ENCODE measurements at regions not wholly inside any gene's neighbourhood (a gene's known extent, or its start where the extent isn't known, plus 50 kb on each side); places are given as distances from the start of the nearest gene placed in this dataset.

DNA sequence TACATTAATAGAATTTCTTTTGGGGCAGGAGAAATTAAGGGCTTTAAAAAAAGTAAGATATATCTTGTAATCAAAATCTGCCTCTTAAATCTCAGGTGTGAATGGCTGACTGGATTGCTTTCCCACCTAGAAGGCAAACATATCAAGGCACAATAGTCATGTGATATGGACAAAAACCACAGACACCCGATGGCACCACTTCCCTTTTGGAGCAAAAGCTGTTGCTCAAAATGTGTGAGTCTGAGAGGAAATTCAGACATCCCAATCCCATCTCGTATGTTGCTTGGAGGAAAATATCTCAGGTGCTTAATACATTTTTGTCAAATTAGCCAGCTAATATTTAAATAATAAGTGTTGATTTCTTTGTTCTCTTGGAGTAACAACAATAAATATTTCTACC lies 120.7 kb downstream of the KCNF1 start:
- peaks cover 19% of the 10 kb centered on the region; the same call in 2 of the 3 replicates for H3K9me3 ChIP-seq
- 74% methylated on average over 2 of the region's 2 CpGs for WGBS (ENCODE audit: missing lambda C conversion rate)
- peaks cover 8% of the 10 kb centered on the region for H3K4me1 ChIP-seq
- CTCF ChIA-PET, result interaction anchor here (1.1 to 1.9 kb wide), 4 partner anchors 10 to 200 kb away, joined by 3 to 6 read pairs (median 4); partner anchors contain the start of gene KCNF1
- POLR2A ChIA-PET, result no interaction called here
- TF ChIP-seq EP300 (IDR thresholded peaks at IDR 0.05), result no peak
- TF ChIP-seq FOXS1 (CRISPR knock-in tag; IDR thresholded peaks at IDR 0.05), result no peak
- TF ChIP-seq ZFP36 (IDR thresholded peaks at IDR 0.05; ENCODE audit: borderline replicate concordance, partially characterized antibody), result no peak
- TF ChIP-seq EHMT2 (IDR thresholded peaks at IDR 0.05; ENCODE audit: low read depth), result no peak
- no peak overlapping the region for H3K27ac ChIP-seq
- no peak for FAIRE-seq
- no peak overlapping the region for H3K4me2 ChIP-seq
- H3K4me3 ChIP-seq, result no peak overlapping the region
- DNase-seq (ENCODE audit: low read depth in 1 of 2, low spot score in 1 of 2), result no peak
- ATAC-seq, result no peak

DNA sequence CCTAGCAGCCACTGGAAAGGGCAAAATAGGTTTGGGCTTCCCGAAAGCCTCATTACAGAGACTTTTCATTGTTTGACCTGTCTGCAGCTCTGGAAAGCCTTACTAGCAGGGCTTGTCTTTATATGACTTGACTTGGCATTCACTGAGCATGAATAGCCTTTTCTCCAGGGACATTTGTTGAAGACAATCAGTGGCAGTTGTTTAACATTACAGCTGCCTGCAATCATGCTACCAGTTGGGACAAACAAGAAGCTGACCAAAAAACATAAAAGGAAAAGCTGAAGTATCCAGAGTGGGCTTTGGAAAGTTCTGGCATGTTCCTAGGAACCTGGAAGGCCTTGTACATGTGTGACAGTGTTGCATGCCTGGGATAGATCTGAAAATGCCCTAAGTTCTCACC lies 121.4 kb downstream of the KCNF1 start:
- Histone ChIP-seq H3K4me2 (no peak overlapping the region), H3K9me3 (peaks cover 26% of the 10 kb centered on the region; the same call in 2 of the 3 replicates), H3K27ac (no peak overlapping the region), H3K4me1 (peaks cover 8% of the 10 kb centered on the region), H3K4me3 (no peak overlapping the region)
- CTCF ChIA-PET, result interaction anchor here (1.1 to 1.9 kb wide), 4 partner anchors 11 to 201 kb away, joined by 3 to 6 read pairs (median 4); partner anchors contain the start of gene KCNF1
- no peak for FAIRE-seq
- POLR2A ChIA-PET, result no interaction called here
- TF ChIP-seq HOXB5 (CRISPR knock-in tag; IDR thresholded peaks at IDR 0.05) (no peak), ZSCAN20 (CRISPR knock-in tag; IDR thresholded peaks at IDR 0.05) (no peak)
- 62% methylated on average over 1 of the region's 1 CpG for WGBS (ENCODE audit: missing lambda C conversion rate)
- DNase-seq (ENCODE audit: low read depth in 1 of 2, low spot score in 1 of 2), result no peak
- no peak for ATAC-seq

DNA sequence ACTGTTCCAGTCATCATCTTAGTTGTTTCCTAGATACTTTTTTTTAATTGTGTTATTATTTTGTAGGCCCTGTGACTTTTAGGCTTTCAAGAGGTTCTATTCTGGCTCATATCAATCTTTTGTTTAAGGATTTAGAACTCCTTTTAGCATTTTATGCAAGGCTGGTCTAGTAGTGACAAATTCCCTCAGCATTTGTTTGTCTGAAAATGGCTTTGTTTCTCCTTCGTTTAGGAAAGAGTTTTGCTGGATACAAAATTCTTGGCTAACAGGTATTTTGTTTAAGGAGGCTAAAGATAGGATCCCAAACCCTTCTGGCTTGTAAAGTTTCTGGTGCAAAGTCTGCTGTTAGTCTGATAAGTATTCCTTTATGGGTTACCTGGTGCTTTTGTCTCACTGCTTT lies 116.6 kb upstream of the SLC66A3 start:
- FAIRE-seq, result no peak
- Histone ChIP-seq H3K27ac (no peak overlapping the region), H3K4me1 (no peaks in the 10 kb centered on the region), H3K4me3 (no peak overlapping the region), H3K4me2 (no peak overlapping the region), H3K9me3 (peaks cover 43% of the 10 kb centered on the region; the same call in 2 of the 3 replicates)
- 5% methylated on average over 1 of the region's 1 CpG for WGBS (ENCODE audit: missing lambda C conversion rate)
- ChIA-PET CTCF (no interaction called here), POLR2A (no interaction called here)
- ATAC-seq, result no peak
- TF ChIP-seq HOXA7 (CRISPR knock-in tag; IDR thresholded peaks at IDR 0.05) (no peak), RAD21 (conservative IDR thresholded peaks at IDR 0.05 in 1 of 2, IDR thresholded peaks at IDR 0.05 in 1 of 2) (no peak), ZSCAN20 (CRISPR knock-in tag; IDR thresholded peaks at IDR 0.05) (no peak), CHD2 (IDR thresholded peaks at IDR 0.05; ENCODE audit: low read length, partially characterized antibody) (no peak), HOXB13 (CRISPR knock-in tag; IDR thresholded peaks at IDR 0.05; ENCODE audit: low read depth) (no peak), JUNB (IDR thresholded peaks at IDR 0.05) (no peak), HDAC2 (IDR thresholded peaks at IDR 0.05) (no peak), MYC (IDR thresholded peaks at IDR 0.05; ENCODE audit: borderline replicate concordance, low read length) (no peak), ZFP36 (IDR thresholded peaks at IDR 0.05; ENCODE audit: borderline replicate concordance, partially characterized antibody) (no peak), HOXB5 (CRISPR knock-in tag; IDR thresholded peaks at IDR 0.05) (no peak), TP53 (CRISPR knock-in tag; IDR thresholded peaks at IDR 0.05) (no peak)
- TF ChIP-seq, protein P1, sequence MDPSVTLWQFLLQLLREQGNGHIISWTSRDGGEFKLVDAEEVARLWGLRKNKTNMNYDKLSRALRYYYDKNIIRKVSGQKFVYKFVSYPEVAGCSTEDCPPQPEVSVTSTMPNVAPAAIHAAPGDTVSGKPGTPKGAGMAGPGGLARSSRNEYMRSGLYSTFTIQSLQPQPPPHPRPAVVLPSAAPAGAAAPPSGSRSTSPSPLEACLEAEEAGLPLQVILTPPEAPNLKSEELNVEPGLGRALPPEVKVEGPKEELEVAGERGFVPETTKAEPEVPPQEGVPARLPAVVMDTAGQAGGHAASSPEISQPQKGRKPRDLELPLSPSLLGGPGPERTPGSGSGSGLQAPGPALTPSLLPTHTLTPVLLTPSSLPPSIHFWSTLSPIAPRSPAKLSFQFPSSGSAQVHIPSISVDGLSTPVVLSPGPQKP (IDR thresholded peaks at IDR 0.05; ENCODE audit: low read depth, low read length), result no peak
- TF ChIP-seq, protein P2, sequence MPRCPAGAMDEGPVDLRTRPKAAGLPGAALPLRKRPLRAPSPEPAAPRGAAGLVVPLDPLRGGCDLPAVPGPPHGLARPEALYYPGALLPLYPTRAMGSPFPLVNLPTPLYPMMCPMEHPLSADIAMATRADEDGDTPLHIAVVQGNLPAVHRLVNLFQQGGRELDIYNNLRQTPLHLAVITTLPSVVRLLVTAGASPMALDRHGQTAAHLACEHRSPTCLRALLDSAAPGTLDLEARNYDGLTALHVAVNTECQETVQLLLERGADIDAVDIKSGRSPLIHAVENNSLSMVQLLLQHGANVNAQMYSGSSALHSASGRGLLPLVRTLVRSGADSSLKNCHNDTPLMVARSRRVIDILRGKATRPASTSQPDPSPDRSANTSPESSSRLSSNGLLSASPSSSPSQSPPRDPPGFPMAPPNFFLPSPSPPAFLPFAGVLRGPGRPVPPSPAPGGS (IDR thresholded peaks at IDR 0.05), result no peak
- TF ChIP-seq, protein P3, sequence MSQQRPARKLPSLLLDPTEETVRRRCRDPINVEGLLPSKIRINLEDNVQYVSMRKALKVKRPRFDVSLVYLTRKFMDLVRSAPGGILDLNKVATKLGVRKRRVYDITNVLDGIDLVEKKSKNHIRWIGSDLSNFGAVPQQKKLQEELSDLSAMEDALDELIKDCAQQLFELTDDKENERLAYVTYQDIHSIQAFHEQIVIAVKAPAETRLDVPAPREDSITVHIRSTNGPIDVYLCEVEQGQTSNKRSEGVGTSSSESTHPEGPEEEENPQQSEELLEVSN (IDR thresholded peaks at IDR 0.05; ENCODE audit: borderline replicate concordance, low read depth), result no peak
- TF ChIP-seq, protein P4, sequence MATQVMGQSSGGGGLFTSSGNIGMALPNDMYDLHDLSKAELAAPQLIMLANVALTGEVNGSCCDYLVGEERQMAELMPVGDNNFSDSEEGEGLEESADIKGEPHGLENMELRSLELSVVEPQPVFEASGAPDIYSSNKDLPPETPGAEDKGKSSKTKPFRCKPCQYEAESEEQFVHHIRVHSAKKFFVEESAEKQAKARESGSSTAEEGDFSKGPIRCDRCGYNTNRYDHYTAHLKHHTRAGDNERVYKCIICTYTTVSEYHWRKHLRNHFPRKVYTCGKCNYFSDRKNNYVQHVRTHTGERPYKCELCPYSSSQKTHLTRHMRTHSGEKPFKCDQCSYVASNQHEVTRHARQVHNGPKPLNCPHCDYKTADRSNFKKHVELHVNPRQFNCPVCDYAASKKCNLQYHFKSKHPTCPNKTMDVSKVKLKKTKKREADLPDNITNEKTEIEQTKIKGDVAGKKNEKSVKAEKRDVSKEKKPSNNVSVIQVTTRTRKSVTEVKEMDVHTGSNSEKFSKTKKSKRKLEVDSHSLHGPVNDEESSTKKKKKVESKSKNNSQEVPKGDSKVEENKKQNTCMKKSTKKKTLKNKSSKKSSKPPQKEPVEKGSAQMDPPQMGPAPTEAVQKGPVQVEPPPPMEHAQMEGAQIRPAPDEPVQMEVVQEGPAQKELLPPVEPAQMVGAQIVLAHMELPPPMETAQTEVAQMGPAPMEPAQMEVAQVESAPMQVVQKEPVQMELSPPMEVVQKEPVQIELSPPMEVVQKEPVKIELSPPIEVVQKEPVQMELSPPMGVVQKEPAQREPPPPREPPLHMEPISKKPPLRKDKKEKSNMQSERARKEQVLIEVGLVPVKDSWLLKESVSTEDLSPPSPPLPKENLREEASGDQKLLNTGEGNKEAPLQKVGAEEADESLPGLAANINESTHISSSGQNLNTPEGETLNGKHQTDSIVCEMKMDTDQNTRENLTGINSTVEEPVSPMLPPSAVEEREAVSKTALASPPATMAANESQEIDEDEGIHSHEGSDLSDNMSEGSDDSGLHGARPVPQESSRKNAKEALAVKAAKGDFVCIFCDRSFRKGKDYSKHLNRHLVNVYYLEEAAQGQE (IDR thresholded peaks at IDR 0.05), result no peak
- TF ChIP-seq, protein P5, sequence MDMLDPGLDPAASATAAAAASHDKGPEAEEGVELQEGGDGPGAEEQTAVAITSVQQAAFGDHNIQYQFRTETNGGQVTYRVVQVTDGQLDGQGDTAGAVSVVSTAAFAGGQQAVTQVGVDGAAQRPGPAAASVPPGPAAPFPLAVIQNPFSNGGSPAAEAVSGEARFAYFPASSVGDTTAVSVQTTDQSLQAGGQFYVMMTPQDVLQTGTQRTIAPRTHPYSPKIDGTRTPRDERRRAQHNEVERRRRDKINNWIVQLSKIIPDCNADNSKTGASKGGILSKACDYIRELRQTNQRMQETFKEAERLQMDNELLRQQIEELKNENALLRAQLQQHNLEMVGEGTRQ (IDR thresholded peaks at IDR 0.05), result no peak
- DNase-seq (ENCODE audit: low read depth in 1 of 2, low spot score in 1 of 2), result no peak

All from A549 (cell line).